NCI-H146 treated with DMSO at 0.1 percent for 48 hours (cell line): ENCODE measurements at regions not wholly inside any gene's neighbourhood (a gene's known extent, or its start where the extent isn't known, plus 50 kb on each side); places are given as distances from the start of the nearest gene placed in this dataset.

Experiments used
- DNase-seq: peaks from one replicate; lab custom pipeline; 2025; ENCODE audit not compliant: unreplicated experiment; lab: John Stamatoyannopoulos, UW

- no peak for DNase-seq
Measured at GRCh38 chr12:22893878-22894277, 268.9 kb downstream of the ETNK1 start.

- DNase-seq: no peak
Measured at GRCh38 chr12:22899184-22899583, 274.2 kb downstream of the ETNK1 start.

GRCh38 chr12:22900401-22900800, 275.4 kb downstream of the ETNK1 start:
- DNase-seq: no peak

GRCh38 chr12:22904485-22904884, 279.5 kb downstream of the ETNK1 start:
- no peak for DNase-seq

GRCh38 chr12:22916241-22916640, 291.3 kb downstream of the ETNK1 start:
- DNase-seq: no peak

GRCh38 chr12:22916815-22917214, 291.8 kb downstream of the ETNK1 start:
- no peak for DNase-seq

GRCh38 chr12:22919883-22920282, 294.9 kb downstream of the ETNK1 start:
- DNase-seq: no peak

GRCh38 chr12:22923768-22924167, 298.8 kb downstream of the ETNK1 start:
- DNase-seq: no peak

- DNase-seq: no peak
Measured at GRCh38 chr12:22924391-22924790, 299.4 kb downstream of the ETNK1 start.

GRCh38 chr12:22925623-22926022, 300.7 kb downstream of the ETNK1 start:
- no peak for DNase-seq

- DNase-seq: no peak
Measured at GRCh38 chr12:22932431-22932830, 307.5 kb downstream of the ETNK1 start.

GRCh38 chr12:22935090-22935489, 310.1 kb downstream of the ETNK1 start:
- DNase-seq: no peak

GRCh38 chr12:22935501-22935900, 310.5 kb downstream of the ETNK1 start:
- DNase-seq: no peak

- DNase-seq: no peak
Measured at GRCh38 chr12:22938323-22938722, 313.4 kb downstream of the ETNK1 start.

GRCh38 chr12:22951206-22951605, 326.2 kb downstream of the ETNK1 start:
- no peak for DNase-seq

GRCh38 chr12:22956690-22957089, 331.7 kb downstream of the ETNK1 start:
- no peak for DNase-seq

GRCh38 chr12:22967171-22967570, 342.2 kb downstream of the ETNK1 start:
- DNase-seq: no peak

GRCh38 chr12:22969521-22969920, 344.6 kb downstream of the ETNK1 start:
- no peak for DNase-seq

GRCh38 chr12:22971247-22971646, 346.3 kb downstream of the ETNK1 start:
- DNase-seq: no peak

GRCh38 chr12:22971701-22972191, 346.8 kb downstream of the ETNK1 start:
- no peak for DNase-seq

GRCh38 chr12:22974865-22975264, 349.9 kb downstream of the ETNK1 start:
- DNase-seq: no peak

- DNase-seq: no peak
Measured at GRCh38 chr12:22978962-22979361, 354.0 kb downstream of the ETNK1 start.

GRCh38 chr12:22979854-22980469, 355.0 kb downstream of the ETNK1 start:
- DNase-seq: no peak
